ENCODE measurements at regions not wholly inside any gene's neighbourhood (a gene's known extent, or its start where the extent isn't known, plus 50 kb on each side); places are given as distances from the start of the nearest gene placed in this dataset.
A peak's percentile ranks its signal among the peaks of the same experiment; 100 is the strongest.

- DNase-seq = no peak
Measured at GRCh38 chr3:40753951-40754350, 229.2 kb downstream of the ZNF621 start.

GRCh38 chr3:40754994-40755393, 230.2 kb downstream of the ZNF621 start:
- DNase-seq = no peak

- no peak for DNase-seq
Measured at GRCh38 chr3:40756500-40756899, 231.7 kb downstream of the ZNF621 start.

GRCh38 chr3:40762771-40763170, 238.0 kb downstream of the ZNF621 start:
- peak; percentile 54 to 79 (median 73) for DNase-seq

GRCh38 chr3:40763807-40764206, 239.0 kb downstream of the ZNF621 start:
- DNase-seq = peak; percentile 25 to 46 (median 28)

GRCh38 chr3:40764747-40765146, 240.0 kb downstream of the ZNF621 start:
- DNase-seq = no peak

- DNase-seq = peak; percentile 15 to 32 (median 32)
Measured at GRCh38 chr3:40765884-40766283, 241.1 kb downstream of the ZNF621 start.

- no peak for DNase-seq
Measured at GRCh38 chr3:40766396-40766795, 241.6 kb downstream of the ZNF621 start.

- no peak for DNase-seq
Measured at GRCh38 chr3:40768046-40768445, 243.3 kb downstream of the ZNF621 start.

- peak; percentile 40 to 70 (median 60) for DNase-seq
Measured at GRCh38 chr3:40768536-40768935, 243.8 kb downstream of the ZNF621 start.

- DNase-seq = peak; percentile 57 to 67 (median 65)
Measured at GRCh38 chr3:40770061-40770460, 245.3 kb downstream of the ZNF621 start.

GRCh38 chr3:40771112-40771511, 246.4 kb downstream of the ZNF621 start:
- no peak for DNase-seq

- no peak for DNase-seq
Measured at GRCh38 chr3:40779039-40779438, 254.3 kb downstream of the ZNF621 start.

GRCh38 chr3:40780291-40780924, 255.6 kb downstream of the ZNF621 start:
- peak in 1 of 3 donors; percentile 28 for DNase-seq

GRCh38 chr3:40780925-40781406, 256.2 kb downstream of the ZNF621 start:
- DNase-seq = no peak

GRCh38 chr3:40782111-40782721, 257.5 kb downstream of the ZNF621 start:
- no peak for DNase-seq

GRCh38 chr3:40790746-40791145, 266.0 kb downstream of the ZNF621 start:
- no peak for DNase-seq

GRCh38 chr3:40793730-40794129, 269.0 kb downstream of the ZNF621 start:
- DNase-seq = peak in 2 of 3 donors; percentile 22 to 40

GRCh38 chr3:40800343-40800742, 275.6 kb downstream of the ZNF621 start:
- peak; percentile 49 to 68 (median 54) for DNase-seq

GRCh38 chr3:40801284-40801741, 276.6 kb downstream of the ZNF621 start:
- DNase-seq = no peak

- no peak for DNase-seq
Measured at GRCh38 chr3:40803311-40803710, 278.6 kb downstream of the ZNF621 start.

GRCh38 chr3:40805456-40805855, 280.7 kb downstream of the ZNF621 start:
- DNase-seq = no peak

- DNase-seq = no peak
Measured at GRCh38 chr3:40810813-40811212, 286.1 kb downstream of the ZNF621 start.

GRCh38 chr3:40817017-40817416, 292.3 kb downstream of the ZNF621 start:
- no peak for DNase-seq
